ENCODE measurements at regions not wholly inside any gene's neighbourhood (a gene's known extent, or its start where the extent isn't known, plus 50 kb on each side); places are given as distances from the start of the nearest gene placed in this dataset.

DNA sequence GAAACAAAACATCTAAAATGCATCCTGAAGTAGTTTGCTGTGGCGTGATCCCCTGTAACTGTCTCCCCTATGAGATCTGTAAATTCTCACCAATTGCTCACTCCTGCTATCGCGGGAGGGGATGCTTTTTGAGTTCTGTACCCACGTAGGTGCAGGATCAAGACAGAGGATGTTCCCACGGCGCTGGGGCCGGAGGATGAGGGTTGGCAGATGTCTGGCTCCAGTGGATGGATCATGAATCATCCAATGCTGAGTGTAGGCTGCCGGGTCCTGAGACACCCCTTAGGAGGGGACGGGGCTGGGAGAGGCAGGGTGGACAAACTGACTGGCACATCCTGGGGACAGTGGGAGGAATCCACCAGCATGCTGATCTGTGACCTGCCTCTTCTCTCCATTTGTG is 224.4 kb downstream of the USP6NL start (continued):
- TF ChIP-seq TBP (IDR thresholded peaks at IDR 0.05; ENCODE audit: low read depth, low read length) (no peak), CHD1 (IDR thresholded peaks at IDR 0.05; ENCODE audit: low read depth, low read length) (no peak), EGR1 (IDR thresholded peaks at IDR 0.05; ENCODE audit: borderline replicate concordance, low read depth, low read length) (no peak), CHD2 (IDR thresholded peaks at IDR 0.05; ENCODE audit: low read length) (no peak)

All from H1 (cell line).